ENCODE measurements at regions not wholly inside any gene's neighbourhood (a gene's known extent, or its start where the extent isn't known, plus 50 kb on each side); places are given as distances from the start of the nearest gene placed in this dataset.

DNA sequence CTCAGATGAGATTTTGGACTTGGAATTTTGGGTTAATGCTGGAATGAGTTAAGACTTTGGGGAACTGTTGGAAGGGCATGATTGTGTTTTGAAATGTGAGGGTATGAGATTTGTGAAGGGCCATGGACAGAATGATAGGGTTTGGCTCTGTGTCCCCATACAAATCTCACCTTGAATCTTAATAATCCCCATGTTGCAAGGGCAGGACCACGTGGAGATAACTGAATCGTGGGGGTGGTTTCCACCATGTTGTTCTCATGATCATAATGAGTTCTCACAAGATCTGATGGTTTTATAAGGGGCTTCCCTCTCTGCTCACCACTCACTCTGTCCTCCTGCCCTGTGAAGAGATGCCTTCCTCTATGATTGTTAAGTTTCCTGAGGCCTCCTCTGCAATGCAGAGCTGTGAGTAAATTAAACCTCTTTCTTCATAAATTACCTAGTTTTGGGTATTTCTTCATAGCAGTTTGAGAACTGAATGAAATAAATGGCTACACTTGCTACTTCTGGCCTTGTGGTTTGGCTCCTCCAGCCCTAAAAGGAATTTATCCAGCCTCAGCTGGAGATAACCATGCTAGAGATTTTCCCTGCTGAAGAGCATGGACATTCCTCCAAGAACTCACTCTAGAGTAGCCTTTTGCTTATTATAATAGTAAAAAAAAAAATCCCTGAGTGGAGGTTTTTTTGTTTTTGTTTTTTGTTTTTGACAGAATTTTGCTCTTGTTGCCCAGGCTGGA is 144.3 kb upstream of the TFPI start:
- Mint-ChIP-seq H3K4me1 (no peaks in the 10 kb centered on the region), H3K9me3 (peaks cover 3 to 31% (median 17%) of the 10 kb centered on the region in 6 donors), H3K36me3 (no peaks in the 10 kb centered on the region), H3K27ac (no peak overlapping the region), H3K27me3 (ENCODE audit: low read depth in 3 of 3) (peaks cover 0 to 2% (median 0%) of the 10 kb centered on the region in 3 donors), H3K4me3 (no peak overlapping the region)
- DNase-seq = no peak

DNA sequence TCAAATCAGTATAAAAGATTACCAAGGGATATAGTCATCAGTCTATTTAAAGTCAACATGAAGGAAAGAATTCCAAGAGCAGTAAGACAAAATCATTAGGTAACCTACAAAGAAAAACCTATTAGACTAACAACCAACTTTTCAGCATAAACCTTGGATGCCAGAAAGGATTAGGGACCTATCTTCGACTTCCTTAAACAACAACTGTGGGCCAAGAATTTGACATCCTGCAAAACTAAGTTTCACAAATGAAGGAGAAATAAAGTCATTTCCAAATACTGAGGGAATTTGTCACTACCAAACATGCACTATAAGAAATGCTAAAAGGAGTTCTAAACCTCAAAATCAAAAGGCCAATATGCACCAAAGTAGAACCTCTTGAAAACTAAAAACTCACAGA is 147.9 kb upstream of the TFPI start:
- H3K9me3 Mint-ChIP-seq = peaks cover 3 to 53% (median 19%) of the 10 kb centered on the region in 6 donors
- H3K4me3 Mint-ChIP-seq = no peak overlapping the region
- H3K4me1 Mint-ChIP-seq = no peaks in the 10 kb centered on the region
- H3K27me3 Mint-ChIP-seq (ENCODE audit: low read depth in 3 of 3) = peaks cover 0 to 1% (median 0%) of the 10 kb centered on the region in 3 donors
- no peak overlapping the region for H3K27ac Mint-ChIP-seq
- no peaks in the 10 kb centered on the region for H3K36me3 Mint-ChIP-seq
- DNase-seq = no peak

DNA sequence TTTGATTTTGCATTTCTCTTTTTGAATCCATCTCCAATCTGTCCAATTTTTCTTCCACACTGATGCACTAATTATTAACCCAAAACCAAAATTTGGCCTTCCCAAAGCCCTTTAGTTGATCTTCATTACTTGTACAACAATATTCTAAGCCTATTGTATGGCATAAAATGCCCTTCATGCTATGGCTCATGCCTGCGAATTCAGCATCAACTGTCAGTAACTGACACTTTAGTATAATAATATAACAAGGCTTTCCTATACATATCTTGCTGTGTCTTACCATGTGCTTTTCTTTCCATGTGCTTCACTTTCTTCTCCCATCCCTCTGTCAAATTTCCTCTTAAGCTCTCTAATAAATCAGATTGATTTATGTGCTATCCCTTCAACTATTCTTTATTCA is 154.0 kb upstream of the TFPI start:
- Mint-ChIP-seq H3K27ac (no peak overlapping the region), H3K36me3 (no peaks in the 10 kb centered on the region), H3K27me3 (ENCODE audit: low read depth in 3 of 3) (peaks cover 0 to 2% (median 0%) of the 10 kb centered on the region in 3 donors), H3K9me3 (peaks cover 2 to 36% (median 12%) of the 10 kb centered on the region in 6 donors), H3K4me3 (no peak overlapping the region), H3K4me1 (no peaks in the 10 kb centered on the region)
- no peak for DNase-seq

DNA sequence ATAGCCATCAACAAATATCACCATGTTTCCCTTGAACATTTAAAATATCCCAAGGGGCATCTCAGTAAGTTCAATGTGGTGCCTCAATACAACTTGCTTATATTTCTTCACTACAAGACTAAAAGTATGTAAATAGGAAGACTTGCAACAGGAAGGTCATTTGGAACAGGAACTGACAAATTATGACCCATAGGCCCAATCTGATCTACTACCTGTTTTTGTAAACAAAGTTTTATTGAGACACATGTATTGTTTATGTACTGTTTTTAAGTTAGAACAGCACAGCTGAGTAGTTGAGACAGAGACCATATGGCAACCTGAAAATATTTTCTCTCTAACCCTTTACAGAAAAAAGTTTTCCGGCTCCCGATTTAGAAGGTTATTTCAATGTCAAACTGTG is 154.8 kb upstream of the TFPI start:
- no peak overlapping the region for H3K4me3 Mint-ChIP-seq
- no peaks in the 10 kb centered on the region for H3K36me3 Mint-ChIP-seq
- no peaks in the 10 kb centered on the region for H3K4me1 Mint-ChIP-seq
- peaks cover 4 to 36% (median 13%) of the 10 kb centered on the region in 6 donors for H3K9me3 Mint-ChIP-seq
- DNase-seq = no peak
- H3K27ac Mint-ChIP-seq = no peak overlapping the region
- H3K27me3 Mint-ChIP-seq (ENCODE audit: low read depth in 3 of 3) = peaks cover 0 to 1% (median 0%) of the 10 kb centered on the region in 3 donors

DNA sequence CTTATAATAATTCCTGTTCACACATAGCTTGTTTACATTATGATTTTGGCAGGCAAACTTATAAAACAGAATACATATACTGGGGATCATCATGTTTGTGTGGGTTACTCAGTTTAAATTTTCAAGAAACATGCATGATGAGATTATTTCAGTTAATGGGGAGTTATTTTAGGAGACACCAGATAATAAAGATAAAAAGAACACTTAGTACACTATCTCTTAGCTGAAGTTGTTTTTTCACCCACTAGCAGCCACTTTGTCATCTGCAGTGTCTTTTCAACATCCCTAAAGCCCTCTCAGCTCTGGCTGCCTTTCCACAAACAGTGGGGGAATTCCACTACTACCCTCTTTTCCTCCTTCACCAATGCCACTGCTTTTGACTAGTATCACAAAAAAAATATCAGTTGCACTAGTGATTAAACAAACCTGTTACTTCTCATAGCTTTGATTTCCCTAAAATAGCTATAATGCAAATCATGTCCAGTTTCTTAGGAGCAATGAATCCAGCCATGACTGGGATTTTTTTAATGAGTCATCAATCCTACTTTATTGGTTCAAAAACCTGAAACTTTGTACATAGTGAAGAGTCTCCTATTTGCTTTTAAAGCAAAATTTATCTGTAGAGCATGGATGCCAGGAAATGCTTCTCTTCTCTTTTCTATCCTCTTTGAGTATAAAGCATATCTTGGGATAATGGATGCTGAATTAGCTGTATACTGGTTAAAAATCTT is 156.7 kb upstream of the TFPI start:
- DNase-seq = no peak
- H3K9me3 Mint-ChIP-seq = peaks cover 4 to 27% (median 13%) of the 10 kb centered on the region in 6 donors
- peaks cover 0 to 1% (median 0%) of the 10 kb centered on the region in 3 donors for H3K27me3 Mint-ChIP-seq (ENCODE audit: low read depth in 3 of 3)
- no peak overlapping the region for H3K4me3 Mint-ChIP-seq
- H3K4me1 Mint-ChIP-seq = no peaks in the 10 kb centered on the region
- no peaks in the 10 kb centered on the region for H3K36me3 Mint-ChIP-seq
- no peak overlapping the region for H3K27ac Mint-ChIP-seq

DNA sequence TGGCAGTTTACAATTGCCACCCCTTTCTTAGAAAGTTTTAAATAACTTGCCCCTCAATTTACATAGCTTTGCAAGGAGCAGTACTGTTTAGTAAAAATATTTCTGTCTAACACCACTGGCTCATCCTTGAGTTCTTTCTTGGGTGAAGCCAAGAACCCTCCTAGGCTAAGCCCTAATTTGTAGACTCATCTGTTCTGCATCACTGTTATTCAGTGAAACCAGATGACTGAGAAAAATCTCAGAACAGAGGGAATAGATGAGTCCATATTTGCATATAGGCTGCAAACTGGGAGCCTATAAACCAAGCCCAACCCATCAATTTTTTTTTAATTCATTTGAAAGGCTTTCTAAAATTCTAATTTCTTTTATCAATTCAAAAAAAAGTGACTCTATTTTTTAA is 161.4 kb upstream of the TFPI start:
- H3K27me3 Mint-ChIP-seq (ENCODE audit: low read depth in 3 of 3) = peaks cover 0 to 1% (median 0%) of the 10 kb centered on the region in 3 donors
- no peak for DNase-seq
- no peak overlapping the region for H3K27ac Mint-ChIP-seq
- H3K4me1 Mint-ChIP-seq = no peaks in the 10 kb centered on the region
- H3K9me3 Mint-ChIP-seq = peaks cover 2 to 23% (median 9%) of the 10 kb centered on the region in 6 donors
- no peak overlapping the region for H3K4me3 Mint-ChIP-seq
- H3K36me3 Mint-ChIP-seq = no peaks in the 10 kb centered on the region

DNA sequence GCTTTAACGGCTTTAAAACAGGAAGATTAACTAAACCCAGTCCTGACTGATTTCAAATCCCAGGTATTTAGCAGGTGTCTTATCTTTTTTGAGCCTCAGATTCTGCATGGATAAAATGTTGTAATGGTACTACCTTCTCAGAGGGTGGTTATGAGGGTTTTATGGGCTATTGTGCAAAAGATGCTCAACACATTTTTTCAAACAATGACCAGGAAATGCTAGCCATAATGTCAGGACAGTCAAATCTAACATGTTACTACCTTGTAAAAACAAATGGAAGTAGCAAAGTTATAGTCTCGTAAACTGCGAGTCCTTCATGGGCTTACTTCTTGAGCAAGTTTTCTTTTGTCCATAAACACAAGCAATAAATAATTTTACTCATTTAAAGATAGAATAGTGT is 162.1 kb upstream of the TFPI start:
- Mint-ChIP-seq H3K27ac (no peak overlapping the region), H3K4me3 (no peak overlapping the region), H3K27me3 (ENCODE audit: low read depth in 3 of 3) (no peaks in the 10 kb centered on the region), H3K36me3 (no peaks in the 10 kb centered on the region), H3K4me1 (no peaks in the 10 kb centered on the region), H3K9me3 (peaks cover 2 to 26% (median 10%) of the 10 kb centered on the region in 6 donors)
- no peak for DNase-seq

DNA sequence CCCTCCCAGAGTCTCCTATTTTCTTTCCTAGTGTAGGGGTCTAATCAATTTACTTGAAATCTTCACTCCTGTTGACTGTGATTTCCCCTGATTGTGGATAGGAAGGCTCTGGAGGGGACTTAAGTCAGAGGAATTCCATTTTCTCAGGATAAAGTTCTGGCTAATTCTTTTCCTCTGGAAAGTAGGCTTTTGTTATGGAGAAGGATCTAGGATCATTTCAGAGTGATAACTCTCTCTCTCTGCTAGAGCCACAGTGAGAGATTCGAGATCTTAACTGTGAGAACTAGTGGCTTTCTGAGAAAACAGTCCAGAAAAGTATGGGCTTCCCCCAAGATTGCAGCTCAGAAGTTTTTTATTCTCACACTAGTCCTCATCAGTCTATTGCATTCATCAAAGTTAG is 163.9 kb upstream of the TFPI start:
- no peak overlapping the region for H3K27ac Mint-ChIP-seq
- H3K4me1 Mint-ChIP-seq = no peaks in the 10 kb centered on the region
- no peak for DNase-seq
- peaks cover 3 to 39% (median 13%) of the 10 kb centered on the region in 6 donors for H3K9me3 Mint-ChIP-seq
- no peaks in the 10 kb centered on the region for H3K36me3 Mint-ChIP-seq
- no peak overlapping the region for H3K4me3 Mint-ChIP-seq
- no peaks in the 10 kb centered on the region for H3K27me3 Mint-ChIP-seq (ENCODE audit: low read depth in 3 of 3)

DNA sequence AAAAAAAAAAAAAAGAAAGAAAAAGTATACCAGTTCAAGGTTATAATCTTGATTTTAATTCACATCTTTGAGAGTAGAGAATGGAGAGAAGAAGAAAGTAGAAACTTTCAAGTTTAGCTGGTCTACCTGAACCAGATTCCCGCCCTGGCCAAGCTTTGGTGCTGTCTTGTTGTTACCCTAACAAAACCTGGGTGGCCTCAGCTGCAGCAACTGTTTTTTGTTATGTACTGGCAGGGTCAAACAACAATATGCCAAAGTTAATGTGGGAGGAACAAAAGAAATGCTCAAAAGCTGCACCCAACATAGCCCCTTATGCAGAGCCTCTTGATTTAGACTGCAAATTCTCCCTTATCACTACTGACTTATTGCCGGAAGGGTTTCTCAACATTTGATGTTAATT is 165.3 kb upstream of the TFPI start:
- Mint-ChIP-seq H3K27me3 (ENCODE audit: low read depth in 3 of 3) (no peaks in the 10 kb centered on the region), H3K9me3 (peaks cover 3 to 39% (median 15%) of the 10 kb centered on the region in 6 donors)

DNA sequence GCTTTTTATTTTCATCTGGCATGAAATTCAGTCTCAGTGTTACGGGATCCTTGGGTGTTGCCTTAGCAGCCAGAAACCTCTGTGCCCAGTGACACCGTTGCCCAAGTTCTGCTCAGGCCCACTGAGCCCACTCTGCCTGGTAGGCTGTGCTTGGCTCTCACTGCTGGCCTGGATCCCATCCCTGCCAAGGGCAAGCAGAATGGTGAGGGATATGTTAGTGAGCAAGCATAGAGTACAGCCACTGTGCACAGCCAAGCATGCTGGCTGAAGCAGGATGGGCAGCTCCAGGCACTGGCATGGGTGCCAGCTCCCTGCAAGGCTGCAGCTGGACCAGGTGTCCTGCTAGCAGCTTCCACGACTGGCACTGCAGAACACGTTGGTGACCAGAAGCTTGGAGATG is 194.7 kb upstream of the TFPI start:
- no peaks in the 10 kb centered on the region for H3K4me1 Mint-ChIP-seq
- H3K9me3 Mint-ChIP-seq = peaks cover under 1 to 30% (median 10%) of the 10 kb centered on the region in 6 donors
- H3K27me3 Mint-ChIP-seq (ENCODE audit: low read depth in 3 of 3) = peaks cover 0 to 4% (median 0%) of the 10 kb centered on the region in 3 donors
- no peak overlapping the region for H3K4me3 Mint-ChIP-seq
- DNase-seq = no peak
- H3K27ac Mint-ChIP-seq = no peak overlapping the region
- H3K36me3 Mint-ChIP-seq = no peaks in the 10 kb centered on the region

More for the DNA sequence above, 165.3 kb upstream of the TFPI start:
- no peaks in the 10 kb centered on the region for H3K4me1 Mint-ChIP-seq
- H3K4me3 Mint-ChIP-seq = no peak overlapping the region
- no peaks in the 10 kb centered on the region for H3K36me3 Mint-ChIP-seq
- DNase-seq = no peak
- H3K27ac Mint-ChIP-seq = no peak overlapping the region

DNA sequence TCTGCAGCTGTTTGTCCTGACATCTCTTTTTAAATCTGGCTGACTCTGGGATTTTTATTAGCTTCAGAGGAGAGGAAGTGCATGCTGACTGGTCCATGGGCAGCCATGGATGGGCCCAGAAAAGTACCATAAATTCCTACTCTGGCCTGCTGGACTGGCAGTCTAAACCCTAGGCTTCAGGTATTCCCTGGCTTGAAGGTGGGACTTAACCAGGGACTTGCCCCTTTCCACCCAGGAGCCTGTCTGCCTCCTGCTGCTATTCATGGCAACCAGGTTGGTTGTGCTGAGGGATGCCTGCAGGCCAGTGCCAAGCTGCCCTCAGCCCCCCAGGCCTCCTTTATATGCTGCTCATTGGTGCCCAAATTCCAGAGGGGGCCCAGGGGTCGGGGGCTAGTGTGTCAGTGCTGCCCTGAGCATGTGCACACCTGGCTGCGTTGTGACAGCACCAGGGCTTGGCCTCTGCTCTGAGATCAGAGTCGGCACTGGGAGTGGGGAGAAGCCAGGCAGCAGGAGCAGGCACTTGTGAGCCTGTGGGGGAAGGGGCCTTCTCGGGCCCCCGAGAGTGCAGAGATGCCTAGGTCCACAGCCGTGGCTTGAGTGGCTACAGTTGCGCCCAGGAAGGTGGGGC is 195.7 kb upstream of the TFPI start:
- Mint-ChIP-seq H3K27ac (no peak overlapping the region), H3K9me3 (peaks cover 3 to 32% (median 12%) of the 10 kb centered on the region in 6 donors), H3K36me3 (no peaks in the 10 kb centered on the region), H3K27me3 (ENCODE audit: low read depth in 3 of 3) (peaks cover 0 to 4% (median 0%) of the 10 kb centered on the region in 3 donors), H3K4me3 (no peak overlapping the region), H3K4me1 (no peaks in the 10 kb centered on the region)
- no peak for DNase-seq

DNA sequence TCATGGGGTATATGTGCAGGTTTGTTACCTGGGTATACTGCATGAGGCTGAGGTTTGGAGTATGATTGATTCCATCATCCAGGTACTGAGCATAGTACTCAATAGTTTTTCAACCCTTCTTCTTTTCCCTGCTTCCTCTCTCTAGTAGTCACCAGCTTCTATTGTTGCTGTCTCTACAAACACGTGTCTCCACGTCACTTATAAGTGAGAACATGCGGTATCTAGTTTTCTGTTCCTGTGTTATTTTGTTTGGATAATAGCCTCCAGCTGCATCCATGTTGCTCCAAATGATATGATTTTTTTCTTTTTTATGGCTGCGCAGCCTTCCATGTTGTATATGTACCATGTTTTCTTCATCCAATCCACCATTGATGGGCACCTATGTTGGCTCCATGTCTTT is 214.8 kb upstream of the TFPI start:
- no peak overlapping the region for H3K27ac Mint-ChIP-seq
- no peaks in the 10 kb centered on the region for H3K27me3 Mint-ChIP-seq (ENCODE audit: low read depth in 3 of 3)
- H3K36me3 Mint-ChIP-seq = no peaks in the 10 kb centered on the region
- H3K9me3 Mint-ChIP-seq = peaks cover 2 to 34% (median 7%) of the 10 kb centered on the region in 6 donors
- no peaks in the 10 kb centered on the region for H3K4me1 Mint-ChIP-seq
- H3K4me3 Mint-ChIP-seq = no peak overlapping the region
- DNase-seq = no peak

DNA sequence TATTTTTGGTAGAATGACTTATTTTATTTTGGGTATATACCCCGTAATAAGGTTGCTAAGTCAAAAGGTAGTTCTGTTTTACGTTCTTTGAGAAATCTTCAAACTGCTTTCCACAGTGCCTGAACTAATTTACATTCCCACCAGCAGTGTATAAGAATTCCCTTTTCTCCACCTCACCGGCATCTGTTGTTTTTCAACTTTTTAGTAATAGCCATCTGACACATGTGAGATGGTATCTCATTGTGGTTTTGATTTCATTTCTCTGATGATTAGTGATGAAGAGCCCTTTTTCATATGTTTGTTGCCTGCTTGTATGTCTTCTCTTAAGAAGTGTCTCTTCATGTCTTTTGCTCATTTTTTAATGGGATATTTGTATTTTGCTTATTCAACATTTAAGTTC is 215.2 kb upstream of the TFPI start:
- Mint-ChIP-seq H3K27me3 (ENCODE audit: low read depth in 3 of 3) (no peaks in the 10 kb centered on the region), H3K9me3 (peaks cover 2 to 34% (median 8%) of the 10 kb centered on the region in 6 donors)
- no peak for DNase-seq

DNA sequence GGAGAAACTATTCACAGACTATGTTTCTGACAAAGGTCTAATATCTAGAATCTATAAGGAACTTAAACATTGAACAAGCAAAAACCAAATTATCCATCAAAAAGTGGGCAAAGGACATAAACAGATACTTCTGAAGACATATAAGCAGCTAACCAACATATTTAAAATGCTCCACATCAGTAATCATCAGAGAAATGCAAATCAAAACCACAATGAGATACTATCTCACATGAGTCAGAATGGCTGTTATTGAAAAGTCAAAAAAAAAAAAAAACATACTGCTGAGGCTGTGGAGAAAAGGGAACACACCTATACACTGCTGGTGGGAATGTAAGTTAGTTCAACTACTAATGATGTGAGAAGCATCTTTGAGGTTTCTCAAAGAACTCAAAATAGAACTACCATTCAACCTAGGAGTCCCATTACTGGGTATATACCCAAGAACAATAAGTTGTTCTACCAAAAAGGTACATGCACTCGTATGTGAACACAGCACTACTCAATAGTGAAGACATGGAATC is 220.4 kb upstream of the TFPI start:
- peaks cover 0 to 1% (median 0%) of the 10 kb centered on the region in 3 donors for H3K27me3 Mint-ChIP-seq (ENCODE audit: low read depth in 3 of 3)
- no peak overlapping the region for H3K4me3 Mint-ChIP-seq
- peaks cover 2 to 27% (median 9%) of the 10 kb centered on the region in 6 donors for H3K9me3 Mint-ChIP-seq
- DNase-seq = no peak
- H3K4me1 Mint-ChIP-seq = no peaks in the 10 kb centered on the region
- H3K36me3 Mint-ChIP-seq = no peaks in the 10 kb centered on the region
- no peak overlapping the region for H3K27ac Mint-ChIP-seq

More for the DNA sequence above, 215.2 kb upstream of the TFPI start:
- Mint-ChIP-seq H3K27ac (no peak overlapping the region), H3K4me1 (no peaks in the 10 kb centered on the region), H3K4me3 (no peak overlapping the region), H3K36me3 (no peaks in the 10 kb centered on the region)
